ENCODE measurements at regions not wholly inside any gene's neighbourhood (a gene's known extent, or its start where the extent isn't known, plus 50 kb on each side); places are given as distances from the start of the nearest gene placed in this dataset.
A peak's percentile ranks its signal among the peaks of the same experiment; 100 is the strongest.
"Not testable (repeated sequence)": the region's sequence is repeated elsewhere in the genome, so short reads cannot be mapped to it uniquely, and the experiment has no call there.

GRCh38 chrX:77160301-77160700 is 286.9 kb upstream of the FGF16 start:
- DNase-seq (ENCODE audit: low spot score): no peak

DNA sequence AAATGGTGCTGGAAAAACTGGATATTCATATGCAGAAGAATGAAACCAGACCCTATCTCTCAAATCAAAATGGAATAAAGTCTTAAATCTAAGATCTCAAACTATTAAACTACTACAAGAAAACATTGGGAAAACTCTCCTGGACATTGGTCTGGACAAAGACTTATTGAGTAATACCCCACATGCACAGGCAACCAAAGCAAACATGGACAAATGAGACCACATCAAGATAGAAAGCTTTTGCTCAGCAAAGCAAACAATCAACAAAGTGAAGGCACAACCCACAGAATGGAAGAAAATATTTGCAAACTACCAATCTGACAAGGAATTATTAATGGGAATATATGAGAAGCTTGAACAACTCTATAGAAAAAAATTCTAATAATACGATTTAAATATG is 284.4 kb upstream of the FGF16 start:
- no peak for DNase-seq (ENCODE audit: low spot score)

DNA sequence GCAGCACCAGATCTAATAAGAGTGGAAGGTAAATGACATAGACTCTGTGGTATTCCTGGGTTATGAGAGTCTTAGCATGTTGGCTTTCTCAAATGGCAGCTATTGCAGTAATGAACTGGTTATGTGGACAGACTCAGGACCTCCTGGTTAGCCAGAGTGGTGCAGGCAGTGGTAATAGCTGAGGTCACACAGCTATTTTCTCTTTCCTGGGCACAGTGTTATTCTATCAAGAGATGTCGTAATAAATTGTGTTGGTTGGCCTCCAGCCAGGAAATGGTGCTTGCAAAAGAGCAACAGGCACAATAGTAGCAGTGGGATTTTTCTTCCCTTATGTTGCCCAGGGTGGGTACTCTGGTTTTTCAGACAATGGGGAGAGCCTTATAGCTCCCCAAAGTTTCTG is 279.2 kb upstream of the FGF16 start:
- DNase-seq (ENCODE audit: low spot score): no peak

DNA sequence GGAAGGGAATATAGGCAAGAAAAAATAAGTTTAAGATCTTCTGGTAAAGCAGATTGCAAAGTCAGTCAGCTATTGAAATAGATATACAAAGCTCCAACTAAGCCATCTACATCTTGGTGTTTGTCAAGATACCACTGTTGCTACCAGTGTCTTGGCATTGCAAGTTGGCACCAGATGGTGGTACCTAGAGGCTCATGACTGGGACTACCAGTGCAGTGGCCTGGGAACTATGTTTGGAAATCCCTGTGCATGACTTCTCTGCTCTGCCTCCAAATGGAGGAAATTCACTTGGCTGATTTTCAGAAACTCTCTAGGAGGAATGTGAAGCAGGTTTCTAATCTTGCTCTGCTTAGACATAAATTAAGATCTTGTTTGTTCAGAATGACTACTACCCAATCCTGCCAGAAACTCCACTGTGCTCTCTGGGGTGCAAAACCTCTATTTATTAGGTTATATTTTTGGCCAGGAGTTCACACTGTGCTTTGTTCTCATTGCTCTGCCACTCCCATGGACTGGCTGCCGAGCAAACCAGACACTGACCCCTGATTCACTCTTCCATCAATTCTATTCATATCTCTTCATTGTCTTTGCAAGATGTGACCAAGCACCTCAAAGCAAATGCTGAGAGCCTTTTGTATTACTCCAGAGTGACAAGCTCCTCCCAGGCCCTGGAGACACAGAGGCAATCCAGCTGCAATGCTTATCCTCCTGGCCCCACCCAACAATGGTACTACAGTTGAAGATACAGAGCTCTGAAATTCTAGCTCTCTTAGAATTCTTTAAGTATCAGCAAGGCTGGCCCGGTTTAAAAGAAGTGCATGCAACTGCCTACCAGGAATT is 272.3 kb upstream of the FGF16 start:
- no peak for DNase-seq (ENCODE audit: low spot score)

GRCh38 chrX:77200663-77201062 is 246.5 kb upstream of the FGF16 start:
- DNase-seq (ENCODE audit: low spot score): no peak

- DNase-seq (ENCODE audit: low spot score): no peak
These were observed 224.1 kb upstream of the FGF16 start for GRCh38 chrX:77223046-77223445.

DNA sequence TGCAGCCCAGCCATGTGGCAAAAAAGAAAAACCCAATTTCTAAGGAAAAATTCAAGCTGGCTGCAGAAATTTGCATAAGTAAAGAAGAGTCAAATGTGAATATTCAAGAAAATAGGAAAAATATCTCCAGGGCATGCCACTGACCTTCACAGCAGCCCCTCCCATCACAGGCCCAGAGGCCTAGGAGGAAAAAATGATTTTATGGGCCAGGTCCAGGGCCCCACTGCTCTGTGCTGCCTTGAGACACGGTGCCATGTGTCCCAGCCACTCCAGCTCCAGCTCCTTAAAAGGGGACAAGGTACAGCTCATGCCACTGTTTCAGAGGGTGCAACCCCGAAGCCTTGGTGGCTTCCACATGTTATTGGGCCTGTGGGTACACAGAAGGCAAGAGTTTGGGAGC is 182.7 kb upstream of the FGF16 start:
- DNase-seq (ENCODE audit: low spot score): no peak

GRCh38 chrX:77275392-77275791 is 171.8 kb upstream of the FGF16 start:
- DNase-seq (ENCODE audit: low spot score): peak; percentile 30

- no peak for DNase-seq (ENCODE audit: low spot score)
These were observed 170.4 kb upstream of the FGF16 start for GRCh38 chrX:77276742-77277141.

GRCh38 chrX:77277911-77278310 is 169.3 kb upstream of the FGF16 start:
- no peak for DNase-seq (ENCODE audit: low spot score)

DNA sequence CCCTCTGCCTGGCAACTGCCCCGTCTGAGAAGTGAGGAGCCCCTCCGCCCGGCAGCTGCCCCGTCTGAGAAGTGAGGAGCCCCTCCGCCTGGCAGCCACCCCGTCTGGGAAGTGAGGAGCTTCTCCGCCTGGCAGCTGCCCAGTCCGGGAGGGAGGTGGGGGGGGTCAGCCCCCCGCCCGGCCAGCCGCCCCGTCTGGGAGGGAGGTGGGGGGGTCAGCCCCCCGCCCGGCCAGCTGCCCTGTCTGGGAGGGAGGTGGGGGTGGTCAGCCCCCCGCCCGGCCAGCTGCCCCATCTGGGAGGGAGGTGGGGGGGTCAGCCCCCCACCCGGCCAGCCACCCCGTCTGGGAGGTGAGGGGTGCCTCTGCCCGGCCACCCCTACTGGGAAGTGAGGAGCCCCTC is 167.8 kb upstream of the FGF16 start:
- not testable (repeated sequence) for DNase-seq (ENCODE audit: low spot score)

GRCh38 chrX:77293331-77293995 is 153.7 kb upstream of the FGF16 start:
- DNase-seq (ENCODE audit: low spot score): no peak

GRCh38 chrX:77298296-77298695 is 148.9 kb upstream of the FGF16 start:
- no peak for DNase-seq (ENCODE audit: low spot score)

- DNase-seq (ENCODE audit: low spot score): no peak
These were observed 148.4 kb upstream of the FGF16 start for GRCh38 chrX:77298790-77299189.

GRCh38 chrX:77299549-77299948 is 147.6 kb upstream of the FGF16 start:
- DNase-seq (ENCODE audit: low spot score): no peak

DNA sequence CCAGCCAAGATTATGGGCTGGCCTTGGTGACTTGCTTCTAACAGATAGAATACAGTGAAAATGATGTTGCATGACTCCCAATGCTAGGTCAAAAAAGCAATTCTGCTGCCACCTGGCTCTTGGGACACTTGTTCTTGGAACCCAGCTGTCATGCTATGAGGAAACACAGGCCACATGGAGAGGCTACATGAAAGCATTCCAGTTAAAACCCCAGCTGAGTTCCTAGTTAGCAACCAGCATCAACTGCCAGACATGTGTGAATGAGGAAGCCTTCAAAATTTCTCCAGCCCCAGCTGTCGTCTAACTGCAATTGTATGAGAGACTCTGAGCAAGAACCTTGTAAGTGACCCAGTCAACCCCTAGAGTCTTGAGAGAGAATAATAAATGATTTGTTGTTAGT is 105.2 kb upstream of the FGF16 start:
- no peak for DNase-seq (ENCODE audit: low spot score)

DNA sequence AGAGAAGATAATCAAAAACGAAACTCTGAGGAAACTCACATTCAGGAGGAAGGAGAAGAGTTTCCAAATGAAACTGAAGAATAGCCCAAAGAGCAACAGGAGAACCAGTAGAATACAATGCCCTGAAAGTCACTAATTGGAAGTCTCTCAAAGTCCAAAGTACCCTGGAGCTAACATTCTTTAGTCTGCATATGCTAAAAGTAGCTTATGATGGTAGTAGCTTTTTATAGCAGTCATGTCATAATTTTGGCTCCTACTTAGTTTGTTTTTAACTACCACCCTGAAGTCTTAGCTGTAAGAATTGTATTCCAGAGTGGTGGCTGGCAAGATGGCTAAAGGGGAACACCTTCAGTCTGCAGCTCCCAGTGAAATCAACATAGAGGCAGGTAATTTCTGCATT is 100.3 kb upstream of the FGF16 start:
- DNase-seq (ENCODE audit: low spot score): no peak

DNA sequence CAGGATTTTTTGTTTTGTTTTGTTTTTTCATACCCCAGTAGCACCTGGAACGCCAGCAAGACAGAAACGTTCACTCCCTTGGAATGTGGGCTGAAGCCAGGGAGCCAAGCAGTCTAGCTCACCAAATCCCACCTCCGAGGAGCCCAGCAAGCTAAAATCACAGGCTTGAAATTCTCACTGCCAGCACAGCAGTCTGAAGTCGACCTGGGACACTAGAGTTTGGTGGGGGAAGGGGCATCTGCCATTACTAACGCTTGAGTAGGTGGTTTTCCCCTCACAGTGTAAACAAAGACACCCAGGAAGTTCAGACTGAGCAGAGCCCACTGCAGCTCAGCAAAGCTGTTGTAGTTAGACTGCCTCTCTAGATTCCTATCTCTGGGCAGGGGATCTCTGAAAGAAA is 99.6 kb upstream of the FGF16 start:
- no peak for DNase-seq (ENCODE audit: low spot score)

GRCh38 chrX:77389891-77390290 is 57.3 kb upstream of the FGF16 start:
- no peak for DNase-seq (ENCODE audit: low spot score)

GRCh38 chrX:77390365-77390764 is 56.8 kb upstream of the FGF16 start:
- not testable (repeated sequence) for DNase-seq (ENCODE audit: low spot score)

DNA sequence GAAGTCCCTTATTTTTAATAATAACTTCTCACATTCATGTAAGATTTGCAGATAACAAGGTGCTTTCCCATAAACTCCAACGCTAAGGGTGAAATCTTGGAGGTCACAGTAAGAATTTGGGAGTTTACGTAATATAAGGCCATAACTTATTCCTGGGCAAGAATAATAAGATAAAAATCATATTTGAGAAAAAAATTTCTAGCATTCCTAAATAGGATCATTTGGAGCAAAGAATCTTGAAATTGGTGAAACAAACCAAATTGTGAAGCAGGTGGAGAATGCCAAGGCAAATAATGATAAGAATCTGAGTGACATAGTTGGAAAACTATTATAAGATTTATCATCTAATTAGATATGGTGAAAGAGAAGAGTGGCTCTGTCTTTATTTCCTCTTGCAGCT is 50.4 kb upstream of the FGF16 start:
- DNase-seq (ENCODE audit: low spot score): no peak
